Mucosa of descending colon (tissue), 3 donors: ENCODE measurements at regions not wholly inside any gene's neighbourhood (a gene's known extent, or its start where the extent isn't known, plus 50 kb on each side); places are given as distances from the start of the nearest gene placed in this dataset.

Experiments used
- ATAC-seq: fragments of 200-7000 bp; cut with Tn5 transposase; one replicate; pipeline ENCODE4 v1.9.1; 2020; ENCODE audit warnings: mild to moderate bottlenecking, moderate library complexity
- DNase-seq, 3 donors: peaks; one replicate each; pipeline ENCODE4 v3.0.0-alpha.2; 2020
- H3K36me3 ChIP-seq: fragments of 200-600 bp; one replicate; pipeline ENCODE4 v1.8.0; 2021; ENCODE audit warnings: low read depth, mild to moderate bottlenecking
- H3K4me1 ChIP-seq: fragments of 200-600 bp; one replicate; pipeline ENCODE4 v1.8.0; 2021; ENCODE audit warnings: low read depth, mild to moderate bottlenecking
- H3K4me3 ChIP-seq: fragments of 200-600 bp; one replicate; pipeline ENCODE4 v1.8.0; 2021; ENCODE audit warnings: mild to moderate bottlenecking
- H3K9me3 ChIP-seq: fragments of 200-600 bp; one replicate; pipeline ENCODE4 v1.8.0; 2021; ENCODE audit warnings: mild to moderate bottlenecking
- intact Hi-C, 2 donors: fragments of 100-400 bp; cut with DNase I in 1 of 2; cut with micrococcal nuclease in 1 of 2; formaldehyde crosslinking; loops; one replicate each; pipeline versions ENCODE4 v1.11.0 to v1.11.1; 2022; cut with DNase I, micrococcal nuclease
- TF ChIP-seq, protein P1 (sequence below): fragments of 200-600 bp; IDR thresholded peaks from one replicate; pipeline ENCODE4 v1.8.0; 2022; ENCODE audit warnings: antibody characterized with exemption, mild to moderate bottlenecking
- donor health status: DM: no; HTN: no; CAD: no; lungs with moderate emphysema.
- donor health status: DM: no; HTN: no; CAD: no.
- donor health status: DM: no; HTN: yes; CAD: no.

DNA sequence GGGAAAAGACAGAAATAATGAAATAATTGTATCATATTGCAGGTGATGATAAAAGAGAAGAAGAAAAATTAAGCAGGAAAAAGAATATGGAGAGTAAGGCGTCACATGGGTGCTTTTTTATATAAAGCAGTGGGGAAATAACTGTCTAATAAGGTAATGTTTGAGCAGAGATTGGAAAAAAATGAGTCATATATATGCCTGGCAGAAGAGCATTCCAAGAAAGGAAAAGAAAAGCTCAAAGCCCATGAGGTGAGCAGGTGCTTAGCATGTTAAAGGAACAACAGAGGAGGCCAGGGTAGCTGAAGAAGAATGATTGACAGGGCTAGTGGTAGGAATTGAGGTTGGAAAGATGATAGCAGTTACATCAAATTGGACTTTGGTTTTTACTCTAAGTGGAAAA is 739.5 kb downstream of the SORCS1 start:
- H3K4me1 ChIP-seq, result no peaks in the 10 kb centered on the region
- no peaks in the 10 kb centered on the region for H3K36me3 ChIP-seq
- H3K9me3 ChIP-seq, result no peaks in the 10 kb centered on the region
- TF ChIP-seq, protein P1, sequence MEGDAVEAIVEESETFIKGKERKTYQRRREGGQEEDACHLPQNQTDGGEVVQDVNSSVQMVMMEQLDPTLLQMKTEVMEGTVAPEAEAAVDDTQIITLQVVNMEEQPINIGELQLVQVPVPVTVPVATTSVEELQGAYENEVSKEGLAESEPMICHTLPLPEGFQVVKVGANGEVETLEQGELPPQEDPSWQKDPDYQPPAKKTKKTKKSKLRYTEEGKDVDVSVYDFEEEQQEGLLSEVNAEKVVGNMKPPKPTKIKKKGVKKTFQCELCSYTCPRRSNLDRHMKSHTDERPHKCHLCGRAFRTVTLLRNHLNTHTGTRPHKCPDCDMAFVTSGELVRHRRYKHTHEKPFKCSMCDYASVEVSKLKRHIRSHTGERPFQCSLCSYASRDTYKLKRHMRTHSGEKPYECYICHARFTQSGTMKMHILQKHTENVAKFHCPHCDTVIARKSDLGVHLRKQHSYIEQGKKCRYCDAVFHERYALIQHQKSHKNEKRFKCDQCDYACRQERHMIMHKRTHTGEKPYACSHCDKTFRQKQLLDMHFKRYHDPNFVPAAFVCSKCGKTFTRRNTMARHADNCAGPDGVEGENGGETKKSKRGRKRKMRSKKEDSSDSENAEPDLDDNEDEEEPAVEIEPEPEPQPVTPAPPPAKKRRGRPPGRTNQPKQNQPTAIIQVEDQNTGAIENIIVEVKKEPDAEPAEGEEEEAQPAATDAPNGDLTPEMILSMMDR, result no peak
- ATAC-seq, result no peak
- H3K4me3 ChIP-seq, result no peak overlapping the region
- DNase-seq, result no peak
- intact Hi-C loops, result no loop called here

DNA sequence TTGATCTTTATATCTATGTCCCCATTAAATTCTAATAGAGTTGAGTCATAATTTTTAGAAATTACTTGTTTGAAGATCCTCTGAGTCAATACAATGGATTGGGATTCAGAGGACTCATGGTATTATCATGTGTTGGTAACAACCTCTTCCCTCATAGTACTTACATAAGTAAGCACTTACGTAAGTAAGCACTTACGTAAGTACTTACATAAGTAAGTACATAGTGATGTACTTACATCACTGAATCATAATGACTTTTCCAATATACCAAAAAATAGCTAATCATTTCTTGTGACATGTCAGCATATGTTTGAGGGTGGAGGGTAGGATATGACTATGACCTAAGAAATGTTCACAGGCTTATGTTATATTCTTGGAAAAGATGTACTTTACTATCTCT is 740.5 kb downstream of the SORCS1 start:
- intact Hi-C loops, result no loop called here
- ATAC-seq (no peak), DNase-seq (no peak)
- Histone ChIP-seq H3K36me3 (no peaks in the 10 kb centered on the region), H3K4me1 (no peaks in the 10 kb centered on the region), H3K9me3 (no peaks in the 10 kb centered on the region), H3K4me3 (no peak overlapping the region)
- TF ChIP-seq, protein P1, result no peak

DNA sequence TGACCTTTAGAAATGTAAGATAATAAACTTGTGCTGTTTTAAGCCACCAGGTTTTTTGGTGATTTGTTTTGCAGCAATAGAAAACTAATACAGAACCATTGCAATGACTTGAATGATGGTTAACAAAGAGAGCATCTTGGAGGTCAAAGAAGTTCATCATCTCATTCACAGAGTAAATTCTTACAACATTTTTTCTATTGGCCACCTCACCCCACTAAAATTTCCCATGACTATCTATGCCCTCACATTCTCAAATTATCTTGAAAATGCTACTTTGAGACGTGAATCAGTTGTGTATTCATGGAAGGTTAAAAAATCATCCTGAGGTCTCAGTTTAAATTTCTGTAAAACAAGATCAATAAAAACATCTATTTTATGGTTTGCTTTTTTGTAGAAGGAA is 754.2 kb downstream of the SORCS1 start:
- no peak for ATAC-seq

DNA sequence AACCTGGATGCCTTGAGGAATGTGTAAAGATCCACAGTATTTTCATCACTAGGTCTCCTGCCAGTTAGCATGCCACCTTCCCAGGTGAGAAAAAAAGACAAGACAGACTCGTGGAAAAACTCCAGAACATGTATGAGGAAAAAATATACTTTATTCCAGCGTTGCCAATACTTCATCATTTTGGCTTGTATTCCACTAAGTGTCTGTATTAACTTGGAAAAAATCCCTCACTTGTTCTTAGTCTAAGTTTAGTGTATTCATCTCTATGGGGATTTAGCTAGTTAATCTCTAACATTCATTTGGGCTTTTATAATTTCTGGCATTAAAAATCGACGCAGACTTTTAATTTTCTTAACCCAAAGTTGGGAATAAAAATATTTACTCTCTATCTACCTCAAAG is 759.4 kb downstream of the SORCS1 start:
- no peak for DNase-seq
- TF ChIP-seq, protein P1, result no peak
- Histone ChIP-seq H3K9me3 (no peaks in the 10 kb centered on the region), H3K4me3 (no peak overlapping the region), H3K36me3 (no peaks in the 10 kb centered on the region), H3K4me1 (no peaks in the 10 kb centered on the region)
- no peak for ATAC-seq
- intact Hi-C loops, result no loop called here

More for the DNA sequence above, 754.2 kb downstream of the SORCS1 start:
- Histone ChIP-seq H3K9me3 (no peaks in the 10 kb centered on the region), H3K4me3 (no peak overlapping the region), H3K4me1 (no peaks in the 10 kb centered on the region), H3K36me3 (no peaks in the 10 kb centered on the region)
- intact Hi-C loops, result no loop called here
- TF ChIP-seq, protein P1, result no peak
- no peak for DNase-seq

DNA sequence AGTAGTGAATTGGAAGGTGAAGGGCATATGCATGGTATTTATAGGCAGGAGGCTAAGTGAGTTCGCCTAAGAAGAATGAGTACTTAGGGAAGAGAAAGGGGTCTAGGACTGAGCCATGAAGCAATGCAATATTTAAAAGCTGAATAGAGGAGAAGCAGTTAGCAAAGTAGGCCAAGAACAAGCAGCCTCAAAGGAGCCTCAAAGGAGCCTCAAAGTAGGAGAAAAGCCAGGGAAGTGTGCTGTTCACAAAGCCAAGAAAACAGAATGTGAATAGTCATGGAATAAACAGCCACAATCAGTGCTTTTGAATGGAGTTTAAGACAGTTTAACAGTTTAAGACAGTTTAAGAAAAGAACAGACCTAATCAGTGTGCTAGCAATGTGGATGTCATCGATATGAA is 762.0 kb downstream of the SORCS1 start:
- Histone ChIP-seq H3K4me1 (no peaks in the 10 kb centered on the region), H3K9me3 (no peaks in the 10 kb centered on the region), H3K4me3 (no peak overlapping the region), H3K36me3 (no peaks in the 10 kb centered on the region)
- DNase-seq, result no peak
- no peak for ATAC-seq
- intact Hi-C loops, result no loop called here
- TF ChIP-seq, protein P1, result no peak

DNA sequence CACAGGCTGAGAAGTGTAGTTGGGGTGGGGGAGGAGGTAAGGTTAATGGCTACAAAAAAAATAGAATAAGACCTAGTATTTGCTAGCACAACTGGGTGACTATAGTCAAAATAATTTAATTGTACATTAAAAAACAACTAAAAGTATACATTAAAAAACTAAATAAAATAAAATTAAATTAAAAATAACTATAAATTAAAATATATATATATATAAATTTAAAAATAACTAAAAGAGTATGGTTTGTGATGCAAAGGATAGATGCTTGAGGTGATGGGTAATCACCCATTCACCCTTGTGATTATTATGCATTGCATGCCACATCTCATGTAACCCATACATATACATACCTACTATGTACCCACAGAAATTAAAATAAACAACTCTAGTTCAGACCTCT is 762.5 kb downstream of the SORCS1 start:
- H3K4me1 ChIP-seq, result no peaks in the 10 kb centered on the region
- H3K36me3 ChIP-seq, result no peaks in the 10 kb centered on the region
- TF ChIP-seq, protein P1, result no peak
- ATAC-seq (no peak), DNase-seq (no peak)
- no peak overlapping the region for H3K4me3 ChIP-seq
- H3K9me3 ChIP-seq, result no peaks in the 10 kb centered on the region
- intact Hi-C loops, result no loop called here
